Panc1 (cell line): ENCODE measurements at regions not wholly inside any gene's neighbourhood (a gene's known extent, or its start where the extent isn't known, plus 50 kb on each side); places are given as distances from the start of the nearest gene placed in this dataset.

Experiments
- ATAC-seq: fragments of 200-7000 bp; cut with Tn5 transposase; 2 replicates; pipeline ENCODE4 v1.9.1; 2020; ENCODE audit warnings: mild to moderate bottlenecking, moderate library complexity
- BruUV-seq: library from RNA; stranded (reverse); fragments of 400-500 nt; replicated peaks from 2 replicates; lab custom pipeline; 2021; lab: Mats Ljungman, UMichigan
- CTCF ChIA-PET: fragments of 300-600 bp; sonication (Branson Sonifier 250); formaldehyde crosslinking; loops from one replicate; lab custom pipeline; 2022; ENCODE audit warnings: antibody characterized with exemption; lab: Charles Lee
- POLR2A ChIA-PET: fragments of 300-600 bp; sonication (Branson Sonifier 250); formaldehyde crosslinking; loops from one replicate; lab custom pipeline; 2022; ENCODE audit warnings: antibody characterized with exemption; lab: Charles Lee
- DNase-seq: peaks from one replicate; pipeline ENCODE4 v3.0.0-alpha.2; 2010; ENCODE audit warnings: low read depth, low spot score
- H3K27ac ChIP-seq: 2 replicates; pipeline ENCODE4 v1.5.1; 2011; ENCODE audit warnings: mild to moderate bottlenecking, low read length, inconsistent platforms
- H3K27me3 ChIP-seq: fragments of 200-500 bp; sonication (Bioruptor generic); 2 replicates; pipeline ENCODE4 v1.6.0; 2014; ENCODE audit warnings: low read length, inconsistent platforms; ENCODE audit not compliant: control insufficient read depth, insufficient read depth
- H3K36me3 ChIP-seq: fragments of 200-500 bp; sonication (Bioruptor generic); 2 replicates; pipeline ENCODE4 v1.5.1; 2014; ENCODE audit warnings: inconsistent platforms, mild to moderate bottlenecking, low read length, moderate library complexity; ENCODE audit not compliant: control insufficient read depth, insufficient read depth
- H3K4me1 ChIP-seq: 2 replicates; pipeline ENCODE4 v1.5.1; 2011; ENCODE audit warnings: inconsistent platforms, mild to moderate bottlenecking, low read length, moderate library complexity; ENCODE audit not compliant: control insufficient read depth, insufficient read depth
- H3K4me3 ChIP-seq, 2 experiments: 2 replicates each; pipeline ENCODE4 v1.5.1; 2011 to 2012; ENCODE audit warnings: low read depth in 2 of 2, low read length in 2 of 2, mild to moderate bottlenecking in 2 of 2, inconsistent platforms in 1 of 2, moderate library complexity in 1 of 2
- H3K9me3 ChIP-seq: fragments of 200-500 bp; sonication (Bioruptor generic); 2 replicates; pipeline ENCODE4 v1.5.1; 2014; ENCODE audit warnings: low read depth, mild to moderate bottlenecking, inconsistent platforms, low read length, moderate library complexity; ENCODE audit not compliant: control insufficient read depth, insufficient read depth
- CTCF ChIP-seq: fragments of 450-650 bp; IDR thresholded peaks from 2 replicates; pipeline ENCODE4 v1.5.1; 2017; ENCODE audit warnings: mild to moderate bottlenecking
- POLR2AphosphoS5 ChIP-seq: IDR thresholded peaks from 2 replicates; pipeline ENCODE4 v1.6.1; 2012; ENCODE audit warnings: mild to moderate bottlenecking, low read depth, low read length, moderate library complexity
- REST ChIP-seq, 2 experiments: IDR thresholded peaks; 2 replicates each; pipeline ENCODE4 v1.6.1; 2011 to 2012; ENCODE audit warnings: low read depth in 2 of 2, control low read depth in 1 of 2, low read length in 1 of 2, mild to moderate bottlenecking in 1 of 2, moderate library complexity in 1 of 2; ENCODE audit not compliant: insufficient read depth in 1 of 2
- SIN3A ChIP-seq: IDR thresholded peaks from 2 replicates; pipeline ENCODE4 v1.6.1; 2012; ENCODE audit warnings: low read depth, mild to moderate bottlenecking, low read length, moderate library complexity, borderline replicate concordance; ENCODE audit not compliant: insufficient read depth
- TCF7L2 ChIP-seq: IDR thresholded peaks from 2 replicates; pipeline ENCODE4 v1.6.1; 2011; ENCODE audit warnings: mild to moderate bottlenecking, low read depth, low read length, inconsistent platforms
- in situ Hi-C: cut with HindIII; loops from 2 replicates; pipeline ENCODE4 v1.10.0; 2016; ENCODE audit warnings: low sequenced_read_pairs, low pct_unique_long_range_greater_than_20kb
- intact Hi-C: fragments of 100-400 bp; cut with micrococcal nuclease; formaldehyde crosslinking; loops from one replicate; pipeline ENCODE4 v1.10.0; 2022; ENCODE audit not compliant: unreplicated experiment

GRCh38 chr3:102248981-102249705 lies 185.7 kb upstream of the ZPLD1 start:
- no TSS peak for BruUV-seq
- Histone ChIP-seq H3K4me3 (no peak overlapping the region), H3K27ac (no peak overlapping the region), H3K27me3 (no peaks in the 10 kb centered on the region; the same call in 1 of the 2 replicates), H3K9me3 (no peaks in the 10 kb centered on the region), H3K4me1 (no peaks in the 10 kb centered on the region), H3K36me3 (no peaks in the 10 kb centered on the region)
- ATAC-seq: no peak
- ChIA-PET CTCF (no interaction called here), POLR2A (interaction anchor here (0.6 kb wide), 1 partner anchor 388 kb away, joined by 3 read pairs; no protein-coding TSS in a partner anchor)
- intact Hi-C loops: no loop called here
- DNase-seq: no peak
- in situ Hi-C loops: loop anchor here (25.0 kb wide), 1 partner anchor 288 kb away; no protein-coding TSS in a partner anchor
- TF ChIP-seq SIN3A (no peak), POLR2AphosphoS5 (no peak), CTCF (no peak), REST (IDR thresholded peaks at IDR 0.05; ENCODE audit: insufficient read depth in 1 of 2, low read depth in 2 of 2, low read length in 1 of 2) (no peak), TCF7L2 (no peak)

- Histone ChIP-seq H3K4me3 (no peak overlapping the region), H3K27ac (no peak overlapping the region), H3K4me1 (no peaks in the 10 kb centered on the region), H3K27me3 (no peaks in the 10 kb centered on the region), H3K36me3 (no peaks in the 10 kb centered on the region), H3K9me3 (no peaks in the 10 kb centered on the region)
- intact Hi-C loops: no loop called here
- TF ChIP-seq TCF7L2: no peak
- CTCF ChIA-PET: no interaction called here
- in situ Hi-C loops: no loop called here
- ATAC-seq (no peak), DNase-seq (no peak)
- POLR2A ChIA-PET: interaction anchor here (0.6 kb wide), 1 partner anchor 318 kb away, joined by 3 read pairs; no protein-coding TSS in a partner anchor
- no TSS peak for BruUV-seq
Measured at GRCh38 chr3:102255736-102256135, 179.1 kb upstream of the ZPLD1 start.

GRCh38 chr3:102258666-102259227 lies 176.1 kb upstream of the ZPLD1 start:
- TF ChIP-seq REST (IDR thresholded peaks at IDR 0.05; ENCODE audit: insufficient read depth in 1 of 2, low read depth in 2 of 2, low read length in 1 of 2) (no peak), TCF7L2 (no peak), POLR2AphosphoS5 (no peak)
- in situ Hi-C loops: no loop called here
- Histone ChIP-seq H3K9me3 (no peaks in the 10 kb centered on the region), H3K27me3 (no peaks in the 10 kb centered on the region), H3K27ac (no peak overlapping the region), H3K36me3 (no peaks in the 10 kb centered on the region), H3K4me3 (no peak overlapping the region), H3K4me1 (no peaks in the 10 kb centered on the region)
- ChIA-PET CTCF (no interaction called here), POLR2A (no interaction called here)
- DNase-seq: no peak
- intact Hi-C loops: no loop called here
- no TSS peak for BruUV-seq
- ATAC-seq: no peak
